Nephron progenitor cell (in vitro differentiated cells): ENCODE measurements at regions not wholly inside any gene's neighbourhood (a gene's known extent, or its start where the extent isn't known, plus 50 kb on each side); places are given as distances from the start of the nearest gene placed in this dataset.

ENCODE experiments used
- DNase-seq: peaks from one replicate; pipeline ENCODE4 v3.0.0; 2021
- H3K27ac Mint-ChIP-seq: 2 replicates; pipeline ENCODE4 v1.8.0; 2021; ENCODE audit warnings: mild to moderate bottlenecking, moderate library complexity, mixed read lengths
- H3K27me3 Mint-ChIP-seq: 2 replicates; pipeline ENCODE4 v1.8.0; 2021; ENCODE audit warnings: mild to moderate bottlenecking, low read depth, mixed read lengths; ENCODE audit not compliant: poor library complexity
- H3K36me3 Mint-ChIP-seq: 2 replicates; pipeline ENCODE4 v1.8.0; 2021; ENCODE audit warnings: low read depth, mixed read lengths
- H3K4me1 Mint-ChIP-seq: 2 replicates; pipeline ENCODE4 v1.8.0; 2021; ENCODE audit warnings: mixed read lengths
- H3K4me3 Mint-ChIP-seq: 2 replicates; pipeline ENCODE4 v1.8.0; 2021; ENCODE audit warnings: mild to moderate bottlenecking, moderate library complexity, mixed read lengths
- H3K9me3 Mint-ChIP-seq: 2 replicates; pipeline ENCODE4 v1.8.0; 2021; ENCODE audit warnings: mild to moderate bottlenecking, moderate library complexity, mixed read lengths
- CTCF ChIP-seq: fragments of 200-600 bp; sonication (generic); IDR thresholded peaks from 2 replicates; pipeline ENCODE4 v1.5.0; 2021; ENCODE audit warnings: antibody characterized with exemption

GRCh38 chr22:36088292-36088691, 59.7 kb upstream of the RBFOX2 start:
- peaks cover 5% of the 10 kb centered on the region for H3K4me1 Mint-ChIP-seq
- TF ChIP-seq CTCF = no peak
- peak overlapping the region; percentile 81 for H3K27ac Mint-ChIP-seq
- H3K4me3 Mint-ChIP-seq = no peak overlapping the region
- peaks cover 3% of the 10 kb centered on the region for H3K9me3 Mint-ChIP-seq
- H3K27me3 Mint-ChIP-seq = no peaks in the 10 kb centered on the region
- no peaks in the 10 kb centered on the region for H3K36me3 Mint-ChIP-seq
- DNase-seq = no peak

GRCh38 chr22:36087784-36088183, 59.2 kb upstream of the RBFOX2 start:
- Mint-ChIP-seq H3K9me3 (peaks cover 3% of the 10 kb centered on the region), H3K27me3 (no peaks in the 10 kb centered on the region), H3K4me3 (no peak overlapping the region), H3K36me3 (no peaks in the 10 kb centered on the region), H3K27ac (no peak overlapping the region), H3K4me1 (peaks cover 10% of the 10 kb centered on the region)
- TF ChIP-seq CTCF = no peak
- DNase-seq = no peak

- Mint-ChIP-seq H3K36me3 (no peaks in the 10 kb centered on the region), H3K9me3 (peaks cover 3% of the 10 kb centered on the region), H3K27ac (no peak overlapping the region), H3K4me3 (no peak overlapping the region), H3K4me1 (peaks cover 14% of the 10 kb centered on the region), H3K27me3 (no peaks in the 10 kb centered on the region)
- no peak for DNase-seq
- TF ChIP-seq CTCF = no peak
These were observed 58.1 kb upstream of the RBFOX2 start for GRCh38 chr22:36086629-36087254.

- Mint-ChIP-seq H3K36me3 (no peaks in the 10 kb centered on the region), H3K27me3 (peaks cover 3% of the 10 kb centered on the region), H3K9me3 (peaks cover 3% of the 10 kb centered on the region), H3K4me1 (peaks cover 14% of the 10 kb centered on the region), H3K27ac (no peak overlapping the region), H3K4me3 (no peak overlapping the region)
- DNase-seq = no peak
- no peak for TF ChIP-seq CTCF
These were observed 57.5 kb upstream of the RBFOX2 start for GRCh38 chr22:36086170-36086490.

- Mint-ChIP-seq H3K27ac (no peak overlapping the region), H3K4me1 (peaks cover 18% of the 10 kb centered on the region)
These were observed 57.0 kb upstream of the RBFOX2 start for GRCh38 chr22:36085476-36086169.

More at GRCh38 chr22:36085476-36086169, 57.0 kb upstream of the RBFOX2 start:
- Mint-ChIP-seq H3K9me3 (peaks cover 3% of the 10 kb centered on the region), H3K36me3 (no peaks in the 10 kb centered on the region), H3K27me3 (peaks cover 3% of the 10 kb centered on the region), H3K4me3 (no peak overlapping the region)
- TF ChIP-seq CTCF = no peak
- DNase-seq = no peak
